Neural cell (in vitro differentiated cells): ENCODE measurements at regions not wholly inside any gene's neighbourhood (a gene's known extent, or its start where the extent isn't known, plus 50 kb on each side); places are given as distances from the start of the nearest gene placed in this dataset.

Experiments used
- H2AFZ ChIP-seq: fragments of 200-600, 300-800 bp; sonication (generic), shearing (Covaris generic); 2 replicates; pipeline ENCODE4 v1.6.0; 2014; ENCODE audit warnings: low read depth, mild to moderate bottlenecking, antibody characterized with exemption, low read length, moderate library complexity
- H3F3A ChIP-seq: fragments of 200-600 bp; shearing (Covaris generic); 2 replicates; pipeline ENCODE4 v1.6.1; 2016; ENCODE audit warnings: mild to moderate bottlenecking, moderate library complexity, mixed read lengths, antibody characterized with exemption, low read length; ENCODE audit not compliant: insufficient read depth, poor library complexity, severe bottlenecking
- H3K27ac ChIP-seq: fragments of 200-600, 300-800 bp; sonication (generic), shearing (Covaris generic); 2 replicates; pipeline ENCODE4 v1.5.1; 2014; ENCODE audit warnings: mild to moderate bottlenecking, low read length, moderate library complexity
- H3K27me3 ChIP-seq: fragments of 300-800, 200-600 bp; sonication (generic), shearing (Covaris generic); 2 replicates; pipeline ENCODE4 v1.6.0; 2014; ENCODE audit warnings: mild to moderate bottlenecking, low read depth, low read length, moderate library complexity; ENCODE audit not compliant: insufficient read depth
- H3K36me3 ChIP-seq: fragments of 300-800, 200-600 bp; sonication (generic), shearing (Covaris generic); 2 replicates; pipeline ENCODE4 v1.5.1; 2014; ENCODE audit warnings: mild to moderate bottlenecking, antibody characterized with exemption, low read length, moderate library complexity; ENCODE audit not compliant: insufficient read depth
- H3K4me2 ChIP-seq: fragments of 300-800, 200-600 bp; sonication (generic), shearing (Covaris generic); 2 replicates; pipeline ENCODE4 v1.6.0; 2014; ENCODE audit warnings: mild to moderate bottlenecking, low read length
- H3K4me3 ChIP-seq: fragments of 300-800, 200-600 bp; sonication (generic), shearing (Covaris generic); 2 replicates; pipeline ENCODE4 v1.5.1; 2014; ENCODE audit warnings: mild to moderate bottlenecking, low read length, moderate library complexity
- H3K79me2 ChIP-seq: fragments of 200-600 bp; shearing (Covaris generic); replicated peaks from 2 replicates; pipeline ENCODE4 v1.6.0; 2014; ENCODE audit warnings: mild to moderate bottlenecking, low read length, moderate library complexity; ENCODE audit not compliant: insufficient read depth
- H3K9ac ChIP-seq: fragments of 300-800, 200-600 bp; sonication (generic), shearing (Covaris generic); 2 replicates; pipeline ENCODE4 v1.6.1; 2016; ENCODE audit warnings: mild to moderate bottlenecking, low read length, mixed read lengths
- H3K9me2 ChIP-seq: fragments of 200-600 bp; shearing (Covaris generic); 2 replicates; pipeline ENCODE4 v1.6.1; 2016; ENCODE audit warnings: mild to moderate bottlenecking, low read length, mixed read lengths; ENCODE audit not compliant: insufficient read depth
- H3K9me3 ChIP-seq: fragments of 200-600, 300-800 bp; sonication (generic), shearing (Covaris generic); 2 replicates; pipeline ENCODE4 v1.6.1; 2016; ENCODE audit warnings: mild to moderate bottlenecking, mixed run types, low read length, moderate library complexity, mixed read lengths
- H4K20me1 ChIP-seq: fragments of 200-600 bp; shearing (Covaris generic); 2 replicates; pipeline ENCODE4 v1.6.1; 2016; ENCODE audit warnings: mild to moderate bottlenecking, mixed run types; ENCODE audit not compliant: insufficient read depth
- EP300 ChIP-seq: fragments of 450-650 bp; conservative IDR thresholded peaks from 2 replicates; pipeline ENCODE4 v1.6.1; 2014; ENCODE audit warnings: antibody characterized with exemption, mild to moderate bottlenecking, moderate library complexity; ENCODE audit not compliant: poor library complexity, severe bottlenecking
- EZH2 ChIP-seq: fragments of 200-600, 300-800 bp; shearing (Covaris generic), sonication (generic); IDR thresholded peaks from 2 replicates; pipeline ENCODE4 v1.6.1; 2014; ENCODE audit warnings: antibody characterized with exemption, low read length, borderline replicate concordance, mild to moderate bottlenecking; ENCODE audit not compliant: insufficient read depth, poor library complexity, severe bottlenecking
- MXI1 ChIP-seq: fragments of 450-650 bp; conservative IDR thresholded peaks from 2 replicates; pipeline ENCODE4 v1.6.1; 2014; ENCODE audit warnings: antibody characterized with exemption, mild to moderate bottlenecking; ENCODE audit not compliant: poor library complexity, severe bottlenecking
- POLR2AphosphoS5 ChIP-seq: IDR thresholded peaks from 2 replicates; pipeline ENCODE4 v1.6.1; 2012
- RAD21 ChIP-seq: fragments of 450-650 bp; conservative IDR thresholded peaks from 2 replicates; pipeline ENCODE4 v1.6.1; 2014; ENCODE audit warnings: antibody characterized with exemption, mild to moderate bottlenecking, moderate library complexity
- SMC3 ChIP-seq: fragments of 450-650 bp; conservative IDR thresholded peaks from 2 replicates; pipeline ENCODE4 v1.6.1; 2014; ENCODE audit warnings: antibody characterized with exemption, mild to moderate bottlenecking, moderate library complexity; ENCODE audit not compliant: poor library complexity
- TAF1 ChIP-seq: IDR thresholded peaks from 2 replicates; pipeline ENCODE4 v1.6.1; 2012; ENCODE audit warnings: low read depth
- TF ChIP-seq, protein P1 (sequence below): IDR thresholded peaks from 2 replicates; pipeline ENCODE4 v1.6.1; 2012; ENCODE audit warnings: borderline replicate concordance
- TF ChIP-seq, protein P2 (sequence below): fragments of 450-650 bp; IDR thresholded peaks from 2 replicates; pipeline ENCODE4 v1.5.1; 2014; ENCODE audit warnings: antibody characterized with exemption, mild to moderate bottlenecking, moderate library complexity; ENCODE audit not compliant: poor library complexity, severe bottlenecking

DNA sequence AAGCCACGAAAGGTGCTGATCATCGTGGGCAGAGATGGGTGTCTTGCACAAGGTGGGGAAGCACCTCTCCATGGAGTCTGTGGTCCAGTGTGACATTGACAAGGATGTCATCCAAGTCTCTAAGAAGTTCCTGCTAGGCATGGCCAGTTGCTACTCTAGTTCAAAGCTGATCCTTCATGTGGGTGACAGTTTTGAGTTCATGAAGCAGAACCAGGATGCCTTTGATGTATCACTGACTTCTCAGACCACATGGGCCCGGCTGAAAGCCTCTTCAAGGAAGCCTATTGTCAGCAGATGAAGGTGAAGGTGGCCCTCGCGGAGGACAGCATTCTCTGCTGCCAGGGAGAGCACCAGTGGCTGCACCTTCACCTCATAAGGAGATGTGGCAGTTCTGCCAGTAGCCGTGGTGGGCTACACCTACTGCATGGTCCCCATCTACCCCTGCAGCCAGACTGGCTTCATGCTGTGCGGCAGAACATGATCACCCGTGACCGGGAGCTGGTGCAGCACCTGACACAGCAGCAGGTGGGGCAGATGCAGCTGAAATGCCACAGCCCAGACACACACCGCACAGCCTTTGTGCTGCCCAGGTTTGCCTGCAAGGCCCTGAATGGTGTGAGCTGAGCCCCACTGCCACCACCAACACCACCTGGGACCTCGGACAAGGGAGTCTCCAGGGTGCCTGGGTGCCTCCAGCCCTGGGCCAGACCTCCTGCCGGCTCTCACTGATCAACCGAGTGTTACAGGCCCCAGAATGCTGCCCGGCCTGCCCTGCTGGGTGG, 75.0 kb upstream of the SULF2 start:
- Histone ChIP-seq H3K9me2 (no peaks in the 10 kb centered on the region), H2AFZ (no peak overlapping the region), H3K27ac (no peak overlapping the region), H3K79me2 (no peaks in the 10 kb centered on the region), H3K4me3 (no peak overlapping the region), H3K4me2 (no peak overlapping the region), H4K20me1 (no peaks in the 10 kb centered on the region), H3K36me3 (no peaks in the 10 kb centered on the region), H3K9ac (no peak overlapping the region), H3K9me3 (no peaks in the 10 kb centered on the region), H3K27me3 (no peaks in the 10 kb centered on the region), H3F3A (no peaks in the 10 kb centered on the region)
- TF ChIP-seq EP300, result no peak
- no peak for TF ChIP-seq EZH2
- TF ChIP-seq SMC3, result no peak
- TF ChIP-seq RAD21, result no peak
- no peak for TF ChIP-seq POLR2AphosphoS5
- TF ChIP-seq TAF1, result no peak
- TF ChIP-seq, protein P1, sequence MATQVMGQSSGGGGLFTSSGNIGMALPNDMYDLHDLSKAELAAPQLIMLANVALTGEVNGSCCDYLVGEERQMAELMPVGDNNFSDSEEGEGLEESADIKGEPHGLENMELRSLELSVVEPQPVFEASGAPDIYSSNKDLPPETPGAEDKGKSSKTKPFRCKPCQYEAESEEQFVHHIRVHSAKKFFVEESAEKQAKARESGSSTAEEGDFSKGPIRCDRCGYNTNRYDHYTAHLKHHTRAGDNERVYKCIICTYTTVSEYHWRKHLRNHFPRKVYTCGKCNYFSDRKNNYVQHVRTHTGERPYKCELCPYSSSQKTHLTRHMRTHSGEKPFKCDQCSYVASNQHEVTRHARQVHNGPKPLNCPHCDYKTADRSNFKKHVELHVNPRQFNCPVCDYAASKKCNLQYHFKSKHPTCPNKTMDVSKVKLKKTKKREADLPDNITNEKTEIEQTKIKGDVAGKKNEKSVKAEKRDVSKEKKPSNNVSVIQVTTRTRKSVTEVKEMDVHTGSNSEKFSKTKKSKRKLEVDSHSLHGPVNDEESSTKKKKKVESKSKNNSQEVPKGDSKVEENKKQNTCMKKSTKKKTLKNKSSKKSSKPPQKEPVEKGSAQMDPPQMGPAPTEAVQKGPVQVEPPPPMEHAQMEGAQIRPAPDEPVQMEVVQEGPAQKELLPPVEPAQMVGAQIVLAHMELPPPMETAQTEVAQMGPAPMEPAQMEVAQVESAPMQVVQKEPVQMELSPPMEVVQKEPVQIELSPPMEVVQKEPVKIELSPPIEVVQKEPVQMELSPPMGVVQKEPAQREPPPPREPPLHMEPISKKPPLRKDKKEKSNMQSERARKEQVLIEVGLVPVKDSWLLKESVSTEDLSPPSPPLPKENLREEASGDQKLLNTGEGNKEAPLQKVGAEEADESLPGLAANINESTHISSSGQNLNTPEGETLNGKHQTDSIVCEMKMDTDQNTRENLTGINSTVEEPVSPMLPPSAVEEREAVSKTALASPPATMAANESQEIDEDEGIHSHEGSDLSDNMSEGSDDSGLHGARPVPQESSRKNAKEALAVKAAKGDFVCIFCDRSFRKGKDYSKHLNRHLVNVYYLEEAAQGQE, result no peak
- TF ChIP-seq MXI1, result no peak
- TF ChIP-seq, protein P2, sequence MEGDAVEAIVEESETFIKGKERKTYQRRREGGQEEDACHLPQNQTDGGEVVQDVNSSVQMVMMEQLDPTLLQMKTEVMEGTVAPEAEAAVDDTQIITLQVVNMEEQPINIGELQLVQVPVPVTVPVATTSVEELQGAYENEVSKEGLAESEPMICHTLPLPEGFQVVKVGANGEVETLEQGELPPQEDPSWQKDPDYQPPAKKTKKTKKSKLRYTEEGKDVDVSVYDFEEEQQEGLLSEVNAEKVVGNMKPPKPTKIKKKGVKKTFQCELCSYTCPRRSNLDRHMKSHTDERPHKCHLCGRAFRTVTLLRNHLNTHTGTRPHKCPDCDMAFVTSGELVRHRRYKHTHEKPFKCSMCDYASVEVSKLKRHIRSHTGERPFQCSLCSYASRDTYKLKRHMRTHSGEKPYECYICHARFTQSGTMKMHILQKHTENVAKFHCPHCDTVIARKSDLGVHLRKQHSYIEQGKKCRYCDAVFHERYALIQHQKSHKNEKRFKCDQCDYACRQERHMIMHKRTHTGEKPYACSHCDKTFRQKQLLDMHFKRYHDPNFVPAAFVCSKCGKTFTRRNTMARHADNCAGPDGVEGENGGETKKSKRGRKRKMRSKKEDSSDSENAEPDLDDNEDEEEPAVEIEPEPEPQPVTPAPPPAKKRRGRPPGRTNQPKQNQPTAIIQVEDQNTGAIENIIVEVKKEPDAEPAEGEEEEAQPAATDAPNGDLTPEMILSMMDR, result no peak

- Histone ChIP-seq H3K27ac (no peak overlapping the region), H3K79me2 (no peaks in the 10 kb centered on the region), H3F3A (no peaks in the 10 kb centered on the region), H3K4me2 (no peak overlapping the region), H3K36me3 (no peaks in the 10 kb centered on the region), H3K27me3 (no peaks in the 10 kb centered on the region), H3K9me3 (no peaks in the 10 kb centered on the region), H3K4me3 (no peak overlapping the region), H3K9ac (no peak overlapping the region), H2AFZ (no peak overlapping the region), H4K20me1 (no peaks in the 10 kb centered on the region), H3K9me2 (no peaks in the 10 kb centered on the region)
- no peak for TF ChIP-seq SMC3
- no peak for TF ChIP-seq EP300
- TF ChIP-seq MXI1, result no peak
- TF ChIP-seq EZH2, result no peak
- no peak for TF ChIP-seq POLR2AphosphoS5
Measured at GRCh38 chr20:47859278-47859677, 74.0 kb upstream of the SULF2 start.
